Fibroblast of pulmonary artery (primary cell): ENCODE measurements at regions not wholly inside any gene's neighbourhood (a gene's known extent, or its start where the extent isn't known, plus 50 kb on each side); places are given as distances from the start of the nearest gene placed in this dataset.

Experiments
- DNase-seq: peaks from one replicate; pipeline ENCODE4 v3.0.0-alpha.2; 2010; ENCODE audit warnings: low read depth
- H3K4me3 ChIP-seq: replicated peaks from 2 replicates; pipeline ENCODE4 v1.5.1; 2011; ENCODE audit warnings: low read depth, mild to moderate bottlenecking, control low read depth, low read length, moderate library complexity
- CTCF ChIP-seq: IDR thresholded peaks from 2 replicates; pipeline ENCODE4 v1.5.1; 2011; ENCODE audit warnings: mild to moderate bottlenecking, control low read depth, low read length, inconsistent platforms; ENCODE audit errors: missing control alignments

- H3K4me3 ChIP-seq = no peak overlapping the region
- DNase-seq = peak; percentile 16
- no peak for TF ChIP-seq CTCF
Observed at GRCh38 chr3:144923046-144923775, 951.6 kb downstream of the DIPK2A start.

- H3K4me3 ChIP-seq = no peak overlapping the region
- DNase-seq = no peak
- no peak for TF ChIP-seq CTCF
Observed at GRCh38 chr3:144930431-144930830, 958.8 kb downstream of the DIPK2A start.

GRCh38 chr3:144931590-144931989 is 960.0 kb downstream of the DIPK2A start:
- no peak for DNase-seq

GRCh38 chr3:144942093-144942837 is 970.6 kb downstream of the DIPK2A start:
- DNase-seq = peak; percentile 5
- no peak for TF ChIP-seq CTCF
- H3K4me3 ChIP-seq = no peak overlapping the region

More at GRCh38 chr3:144931590-144931989, 960.0 kb downstream of the DIPK2A start:
- H3K4me3 ChIP-seq = no peak overlapping the region
- no peak for TF ChIP-seq CTCF

GRCh38 chr3:144942838-144943197 is 971.2 kb downstream of the DIPK2A start:
- TF ChIP-seq CTCF = no peak
- H3K4me3 ChIP-seq = no peak overlapping the region
- no peak for DNase-seq

- TF ChIP-seq CTCF = no peak
- no peak for DNase-seq
- H3K4me3 ChIP-seq = no peak overlapping the region
Observed at GRCh38 chr3:144947895-144948294, 976.3 kb downstream of the DIPK2A start.
